ENCODE measurements at regions not wholly inside any gene's neighbourhood (a gene's known extent, or its start where the extent isn't known, plus 50 kb on each side); places are given as distances from the start of the nearest gene placed in this dataset.
"Not testable (repeated sequence)": the region's sequence is repeated elsewhere in the genome, so short reads cannot be mapped to it uniquely, and the experiment has no call there.

DNA sequence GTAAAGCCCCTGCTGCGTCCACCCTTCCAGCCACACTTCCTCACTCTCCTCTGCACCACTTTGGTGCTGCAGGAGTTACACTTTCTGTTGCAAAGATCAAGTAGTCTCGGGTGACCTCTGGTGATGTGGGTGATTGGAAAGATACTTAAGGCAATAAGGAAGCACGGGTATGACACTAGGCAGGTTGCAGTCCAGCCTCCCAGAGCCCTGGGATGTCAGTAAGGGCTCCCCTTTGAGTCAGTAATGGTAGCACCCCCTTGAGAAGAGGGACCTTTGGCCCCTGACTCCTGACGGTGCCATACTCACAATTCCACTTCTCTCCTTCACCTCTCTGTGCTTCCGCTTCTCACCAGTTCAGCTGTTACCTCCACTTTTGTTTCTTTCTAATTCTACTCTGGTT is 84.1 kb upstream of the KIF2A start:
- TF ChIP-seq, protein P1, sequence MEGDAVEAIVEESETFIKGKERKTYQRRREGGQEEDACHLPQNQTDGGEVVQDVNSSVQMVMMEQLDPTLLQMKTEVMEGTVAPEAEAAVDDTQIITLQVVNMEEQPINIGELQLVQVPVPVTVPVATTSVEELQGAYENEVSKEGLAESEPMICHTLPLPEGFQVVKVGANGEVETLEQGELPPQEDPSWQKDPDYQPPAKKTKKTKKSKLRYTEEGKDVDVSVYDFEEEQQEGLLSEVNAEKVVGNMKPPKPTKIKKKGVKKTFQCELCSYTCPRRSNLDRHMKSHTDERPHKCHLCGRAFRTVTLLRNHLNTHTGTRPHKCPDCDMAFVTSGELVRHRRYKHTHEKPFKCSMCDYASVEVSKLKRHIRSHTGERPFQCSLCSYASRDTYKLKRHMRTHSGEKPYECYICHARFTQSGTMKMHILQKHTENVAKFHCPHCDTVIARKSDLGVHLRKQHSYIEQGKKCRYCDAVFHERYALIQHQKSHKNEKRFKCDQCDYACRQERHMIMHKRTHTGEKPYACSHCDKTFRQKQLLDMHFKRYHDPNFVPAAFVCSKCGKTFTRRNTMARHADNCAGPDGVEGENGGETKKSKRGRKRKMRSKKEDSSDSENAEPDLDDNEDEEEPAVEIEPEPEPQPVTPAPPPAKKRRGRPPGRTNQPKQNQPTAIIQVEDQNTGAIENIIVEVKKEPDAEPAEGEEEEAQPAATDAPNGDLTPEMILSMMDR (IDR thresholded peaks at IDR 0.05; ENCODE audit: low read depth, low read length): not testable (repeated sequence)
- TF ChIP-seq EZH2phosphoT487 (IDR thresholded peaks at IDR 0.05; ENCODE audit: low read depth): not testable (repeated sequence)

Measured in OCI-LY3 (cell line).